DOHH2 (cell line): ENCODE measurements at regions not wholly inside any gene's neighbourhood (a gene's known extent, or its start where the extent isn't known, plus 50 kb on each side); places are given as distances from the start of the nearest gene placed in this dataset.

Source experiments
- H3F3A ChIP-seq: fragments of 200-600 bp; sonication (generic), shearing (Covaris generic); 2 replicates; pipeline ENCODE4 v1.6.0; 2016; ENCODE audit warnings: antibody characterized with exemption, mild to moderate bottlenecking; ENCODE audit not compliant: control insufficient read depth, insufficient read depth
- H3K27ac ChIP-seq: fragments of 200-600 bp; sonication (generic); 2 replicates; pipeline ENCODE4 v1.5.1; 2014; ENCODE audit warnings: low read depth, mild to moderate bottlenecking, low read length, moderate library complexity
- H3K27me3 ChIP-seq: fragments of 200-600 bp; sonication (generic); 2 replicates; pipeline ENCODE4 v1.6.1; 2014; ENCODE audit warnings: mild to moderate bottlenecking, low read length, mixed read lengths; ENCODE audit not compliant: control insufficient read depth
- H3K36me3 ChIP-seq: fragments of 200-600 bp; sonication (generic); 2 replicates; pipeline ENCODE4 v1.6.1; 2014; ENCODE audit warnings: mild to moderate bottlenecking, low read length, moderate library complexity, mixed read lengths; ENCODE audit not compliant: control insufficient read depth
- H3K4me1 ChIP-seq: fragments of 200-600 bp; sonication (generic); 2 replicates; pipeline ENCODE4 v1.6.1; 2014; ENCODE audit warnings: mild to moderate bottlenecking, low read length, mixed read lengths; ENCODE audit not compliant: control insufficient read depth
- H3K4me2 ChIP-seq: fragments of 200-600 bp; sonication (generic); 2 replicates; pipeline ENCODE4 v1.6.0; 2014; ENCODE audit warnings: mild to moderate bottlenecking, low read length, moderate library complexity
- H3K4me3 ChIP-seq: fragments of 200-600 bp; sonication (generic); 2 replicates; pipeline ENCODE4 v1.5.1; 2014; ENCODE audit warnings: mild to moderate bottlenecking, low read length, mixed read lengths
- H3K79me2 ChIP-seq: fragments of 200-600 bp; sonication (generic); 2 replicates; pipeline ENCODE4 v1.6.1; 2014; ENCODE audit warnings: mild to moderate bottlenecking, low read length, mixed read lengths; ENCODE audit not compliant: control insufficient read depth
- H3K9me2 ChIP-seq: fragments of 200-600 bp; sonication (generic); replicated peaks from 2 replicates; pipeline ENCODE4 v1.6.1; 2014; ENCODE audit warnings: mild to moderate bottlenecking, low read length, mixed read lengths; ENCODE audit not compliant: control insufficient read depth
- H3K9me3 ChIP-seq: fragments of 200-600 bp; sonication (generic); 2 replicates; pipeline ENCODE4 v1.6.1; 2014; ENCODE audit warnings: antibody characterized with exemption, low read length, mixed read lengths; ENCODE audit not compliant: control insufficient read depth, insufficient read depth
- H4K20me1 ChIP-seq: fragments of 200-600 bp; sonication (generic); 2 replicates; pipeline ENCODE4 v1.6.0; 2014; ENCODE audit warnings: low read depth, mild to moderate bottlenecking, antibody characterized with exemption, low read length, moderate library complexity; ENCODE audit not compliant: control insufficient read depth, insufficient read depth
- CTCF ChIP-seq: fragments of 200-600 bp; sonication (generic); IDR thresholded peaks from one replicate; pipeline ENCODE4 v1.5.1; 2014; ENCODE audit warnings: antibody characterized with exemption, mild to moderate bottlenecking, low read depth, low read length; ENCODE audit not compliant: poor library complexity, severe bottlenecking
- EZH2phosphoT487 ChIP-seq: fragments of 200-600 bp; sonication (generic); IDR thresholded peaks from 2 replicates; pipeline ENCODE4 v1.6.1; 2017; ENCODE audit warnings: borderline replicate concordance, mild to moderate bottlenecking, antibody characterized with exemption, low read length, moderate library complexity, mixed read lengths

- H3K4me1 ChIP-seq = no peaks in the 10 kb centered on the region
- no peak overlapping the region for H3K4me3 ChIP-seq
- H3K27ac ChIP-seq = no peak overlapping the region
- H3F3A ChIP-seq = no peaks in the 10 kb centered on the region
- TF ChIP-seq EZH2phosphoT487 (no peak), CTCF (no peak)
- H3K9me2 ChIP-seq = no peaks in the 10 kb centered on the region
- no peak overlapping the region for H3K4me2 ChIP-seq
- no peaks in the 10 kb centered on the region for H3K27me3 ChIP-seq
- no peaks in the 10 kb centered on the region for H3K79me2 ChIP-seq
- H3K36me3 ChIP-seq = no peaks in the 10 kb centered on the region
- no peaks in the 10 kb centered on the region for H3K9me3 ChIP-seq
- no peaks in the 10 kb centered on the region for H4K20me1 ChIP-seq
Measured at GRCh38 chr4:182022909-182023308, 220.3 kb upstream of the TENM3 start.

DNA sequence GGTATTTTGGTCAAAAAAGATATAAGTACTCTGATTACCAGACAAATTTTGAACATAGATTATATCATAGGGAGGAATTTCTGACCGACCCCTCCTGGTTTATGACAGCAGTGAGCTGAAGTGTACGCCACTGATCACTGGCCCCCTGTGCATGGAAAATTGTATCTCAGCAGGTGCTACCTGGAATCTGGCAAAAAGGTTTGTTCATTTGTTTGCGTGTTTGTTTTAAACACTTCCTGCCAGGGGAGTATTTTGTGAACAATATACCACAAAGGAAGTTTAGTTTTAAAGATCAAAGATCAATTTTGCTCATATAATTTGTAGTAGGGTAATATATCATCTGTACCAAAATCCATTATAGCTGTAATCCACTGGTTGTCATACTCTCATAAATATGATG, 219.7 kb upstream of the TENM3 start:
- Histone ChIP-seq H4K20me1 (no peaks in the 10 kb centered on the region), H3K4me2 (no peak overlapping the region), H3F3A (no peaks in the 10 kb centered on the region), H3K27ac (no peak overlapping the region), H3K9me3 (no peaks in the 10 kb centered on the region), H3K4me3 (no peak overlapping the region), H3K36me3 (no peaks in the 10 kb centered on the region), H3K4me1 (no peaks in the 10 kb centered on the region), H3K9me2 (no peaks in the 10 kb centered on the region), H3K79me2 (no peaks in the 10 kb centered on the region), H3K27me3 (no peaks in the 10 kb centered on the region)
- TF ChIP-seq EZH2phosphoT487 (no peak), CTCF (no peak)

- no peaks in the 10 kb centered on the region for H3F3A ChIP-seq
- no peaks in the 10 kb centered on the region for H3K27me3 ChIP-seq
- no peaks in the 10 kb centered on the region for H3K79me2 ChIP-seq
- H3K36me3 ChIP-seq = no peaks in the 10 kb centered on the region
- no peaks in the 10 kb centered on the region for H3K4me1 ChIP-seq
- TF ChIP-seq EZH2phosphoT487 = no peak
- TF ChIP-seq CTCF = no peak
- H3K4me2 ChIP-seq = no peak overlapping the region
- no peak overlapping the region for H3K27ac ChIP-seq
- no peaks in the 10 kb centered on the region for H3K9me2 ChIP-seq
- H3K9me3 ChIP-seq = no peaks in the 10 kb centered on the region
- no peaks in the 10 kb centered on the region for H4K20me1 ChIP-seq
- H3K4me3 ChIP-seq = no peak overlapping the region
Measured at GRCh38 chr4:182042945-182043344, 200.3 kb upstream of the TENM3 start.

- no peak for TF ChIP-seq CTCF
- no peak for TF ChIP-seq EZH2phosphoT487
Measured at GRCh38 chr4:182048871-182049270, 194.3 kb upstream of the TENM3 start.

More at GRCh38 chr4:182048871-182049270, 194.3 kb upstream of the TENM3 start:
- Histone ChIP-seq H3K9me2 (no peaks in the 10 kb centered on the region), H3K36me3 (no peaks in the 10 kb centered on the region), H3K27me3 (no peaks in the 10 kb centered on the region), H3K9me3 (no peaks in the 10 kb centered on the region), H3F3A (no peaks in the 10 kb centered on the region), H3K4me3 (no peak overlapping the region), H3K79me2 (no peaks in the 10 kb centered on the region), H4K20me1 (no peaks in the 10 kb centered on the region), H3K4me1 (no peaks in the 10 kb centered on the region), H3K27ac (no peak overlapping the region), H3K4me2 (no peak overlapping the region)
